ENCODE measurements at regions not wholly inside any gene's neighbourhood (a gene's known extent, or its start where the extent isn't known, plus 50 kb on each side); places are given as distances from the start of the nearest gene placed in this dataset.

- TF ChIP-seq POLR2AphosphoS5 (IDR thresholded peaks at IDR 0.05; ENCODE audit: low read depth, low read length) (no peak), POLR2A (IDR thresholded peaks at IDR 0.05; ENCODE audit: low read depth, low read length) (no peak)
Measured at GRCh38 chr19:5245631-5246553, 94.7 kb downstream of the PTPRS start.

All from GM12892 (cell line).